ENCODE measurements at regions not wholly inside any gene's neighbourhood (a gene's known extent, or its start where the extent isn't known, plus 50 kb on each side); places are given as distances from the start of the nearest gene placed in this dataset.
"Not testable (repeated sequence)": the region's sequence is repeated elsewhere in the genome, so short reads cannot be mapped to it uniquely, and the experiment has no call there.

DNA sequence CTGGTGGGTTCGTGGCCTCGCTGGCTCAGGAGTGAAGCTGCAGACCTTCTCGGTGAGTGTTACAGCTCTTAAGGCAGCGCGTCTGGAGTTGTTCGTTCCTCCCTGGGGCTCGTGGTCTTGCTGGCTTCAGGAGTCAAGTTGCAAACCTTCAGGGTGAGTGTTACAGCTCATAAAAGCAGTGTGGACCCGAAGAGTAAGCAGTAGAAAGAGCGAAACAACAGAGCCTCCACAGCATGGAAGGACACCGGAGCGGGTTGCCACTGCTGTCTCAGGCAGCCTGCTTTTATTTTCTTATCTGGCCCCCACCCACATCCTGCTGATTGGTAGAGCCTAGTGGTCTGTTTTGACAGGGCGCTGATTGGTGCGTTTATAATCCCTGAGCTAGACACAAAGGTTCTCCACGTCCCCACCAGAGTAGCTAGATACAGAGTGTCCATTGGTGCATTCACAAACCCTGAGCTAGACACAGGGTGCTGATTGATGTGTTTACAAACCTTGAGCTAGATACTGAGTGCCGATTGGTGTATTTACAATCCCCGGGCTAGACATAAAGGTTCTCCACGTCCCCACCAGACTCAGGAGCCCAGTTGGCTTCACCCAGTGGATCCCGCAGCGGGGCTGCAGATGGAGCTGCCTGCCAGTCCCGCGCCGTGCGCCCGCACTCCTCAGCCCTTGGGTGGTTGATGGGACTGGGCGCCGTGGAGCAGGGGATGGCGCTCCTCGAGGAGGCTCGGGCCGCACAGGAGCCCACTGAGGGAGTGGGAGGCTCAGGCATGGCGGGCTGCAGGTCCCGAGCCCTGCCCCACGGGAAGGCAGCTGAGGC, 111.9 kb downstream of the ZNF330 start:
- TF ChIP-seq, protein P1, sequence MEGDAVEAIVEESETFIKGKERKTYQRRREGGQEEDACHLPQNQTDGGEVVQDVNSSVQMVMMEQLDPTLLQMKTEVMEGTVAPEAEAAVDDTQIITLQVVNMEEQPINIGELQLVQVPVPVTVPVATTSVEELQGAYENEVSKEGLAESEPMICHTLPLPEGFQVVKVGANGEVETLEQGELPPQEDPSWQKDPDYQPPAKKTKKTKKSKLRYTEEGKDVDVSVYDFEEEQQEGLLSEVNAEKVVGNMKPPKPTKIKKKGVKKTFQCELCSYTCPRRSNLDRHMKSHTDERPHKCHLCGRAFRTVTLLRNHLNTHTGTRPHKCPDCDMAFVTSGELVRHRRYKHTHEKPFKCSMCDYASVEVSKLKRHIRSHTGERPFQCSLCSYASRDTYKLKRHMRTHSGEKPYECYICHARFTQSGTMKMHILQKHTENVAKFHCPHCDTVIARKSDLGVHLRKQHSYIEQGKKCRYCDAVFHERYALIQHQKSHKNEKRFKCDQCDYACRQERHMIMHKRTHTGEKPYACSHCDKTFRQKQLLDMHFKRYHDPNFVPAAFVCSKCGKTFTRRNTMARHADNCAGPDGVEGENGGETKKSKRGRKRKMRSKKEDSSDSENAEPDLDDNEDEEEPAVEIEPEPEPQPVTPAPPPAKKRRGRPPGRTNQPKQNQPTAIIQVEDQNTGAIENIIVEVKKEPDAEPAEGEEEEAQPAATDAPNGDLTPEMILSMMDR (IDR thresholded peaks at IDR 0.05) = not testable (repeated sequence)
- not testable (repeated sequence) for TF ChIP-seq POLR2AphosphoS5 (IDR thresholded peaks at IDR 0.05)
